Prostate gland (tissue), 2 donors: ENCODE measurements at regions not wholly inside any gene's neighbourhood (a gene's known extent, or its start where the extent isn't known, plus 50 kb on each side); places are given as distances from the start of the nearest gene placed in this dataset.
"Not testable (repeated sequence)": the region's sequence is repeated elsewhere in the genome, so short reads cannot be mapped to it uniquely, and the experiment has no call there.

Experiments
- DNase-seq: peaks from one replicate; pipeline ENCODE4 v3.0.0-alpha.2; 2019; ENCODE audit warnings: low spot score
- H3K27ac ChIP-seq, 2 donors: fragments of 200-600 bp; sonication (generic); 2 replicates each; pipeline ENCODE4 v1.5.1; 2017 to 2019
- H3K27me3 ChIP-seq: fragments of 200-600 bp; sonication (generic); replicated peaks from 2 replicates; pipeline ENCODE4 v1.5.1; 2019; ENCODE audit not compliant: insufficient read depth
- H3K36me3 ChIP-seq, 2 donors: fragments of 200-600 bp; sonication (generic); 1 replicate in 1 of 2; 2 replicates in 1 of 2; pipeline versions ENCODE4 v1.5.1 to v1.8.1; 2017 to 2019
- H3K4me1 ChIP-seq: fragments of 200-600 bp; sonication (generic); replicated peaks from 2 replicates; pipeline ENCODE4 v1.5.1; 2019
- H3K4me3 ChIP-seq, 2 donors: fragments of 200-600 bp; sonication (generic); 2 replicates each; pipeline ENCODE4 v1.5.1; 2017 to 2019
- H3K9me3 ChIP-seq: fragments of 200-600 bp; sonication (generic); 2 replicates; pipeline ENCODE4 v1.5.1; 2017
- CTCF ChIP-seq, 4 experiments: fragments of 200-600 bp in 2 of 4; fragments of 450-650 bp in 2 of 4; sonication (generic) in 2 of 4; IDR thresholded peaks; 1 replicate in 3 of 4; 2 replicates in 1 of 4; pipeline ENCODE4 v1.5.1; 2016 to 2019; ENCODE audit warnings: antibody characterized with exemption in 4 of 4, mild to moderate bottlenecking in 2 of 4, moderate library complexity in 2 of 4
- POLR2A ChIP-seq: fragments of 450-650 bp; IDR thresholded peaks from one replicate; pipeline ENCODE4 v1.6.1; 2016; ENCODE audit warnings: antibody characterized with exemption, mild to moderate bottlenecking
- POLR2AphosphoS5 ChIP-seq: sonication (generic); formaldehyde crosslinking; IDR thresholded peaks from one replicate; pipeline ENCODE4 v1.6.1; 2017; ENCODE audit warnings: antibody characterized with exemption
- WGBS: methylation state at CpG from one replicate; pipeline ENCODE4 v1.1.5; 2018; 5-methylcytosine and 5-hydroxymethylcytosine counted together
- intact Hi-C: fragments of 100-400 bp; cut with DNase I; formaldehyde crosslinking; loops from one replicate; pipeline ENCODE4 v1.14.2; 2022

- no peak overlapping the region for H3K27ac ChIP-seq
- intact Hi-C loops: no loop called here
- H3K4me1 ChIP-seq: no peaks in the 10 kb centered on the region
- no peaks in the 10 kb centered on the region for H3K36me3 ChIP-seq
- TF ChIP-seq POLR2AphosphoS5: no peak
- TF ChIP-seq POLR2A: no peak
- no peak for TF ChIP-seq CTCF (IDR thresholded peaks at IDR 0.05)
- no peaks in the 10 kb centered on the region for H3K27me3 ChIP-seq
- DNase-seq: no peak
- 71% methylated on average over 3 of the region's 3 CpGs for WGBS
- no peaks in the 10 kb centered on the region for H3K9me3 ChIP-seq
- H3K4me3 ChIP-seq: no peak overlapping the region
Measured at GRCh38 chr7:13111230-13111629, 423.8 kb downstream of the ARL4A start.

- H3K4me3 ChIP-seq, H3K27me3 ChIP-seq, H3K4me1 ChIP-seq, intact Hi-C loops, DNase-seq, H3K27ac ChIP-seq, H3K9me3 ChIP-seq, H3K36me3 ChIP-seq: not testable (repeated sequence)
- 96% methylated on average over 7 of the region's 7 CpGs for WGBS
Measured at GRCh38 chr7:13114240-13114639, 426.8 kb downstream of the ARL4A start.

- Histone ChIP-seq H3K27me3 (no peaks in the 10 kb centered on the region), H3K27ac (no peak overlapping the region), H3K4me3 (no peak overlapping the region), H3K4me1 (no peaks in the 10 kb centered on the region), H3K9me3 (no peaks in the 10 kb centered on the region), H3K36me3 (no peaks in the 10 kb centered on the region)
- TF ChIP-seq POLR2A: no peak
- no peak for TF ChIP-seq CTCF (IDR thresholded peaks at IDR 0.05)
- TF ChIP-seq POLR2AphosphoS5: no peak
- DNase-seq: peak; percentile 7
- intact Hi-C loops: loop anchor here (5.0 kb wide), 1 partner anchor 428 kb away; the partner anchor contains the start of gene ARL4A
- WGBS: 25% methylated on average over 5 of the region's 5 CpGs
Measured at GRCh38 chr7:13115157-13115772, 427.8 kb downstream of the ARL4A start.

GRCh38 chr7:13115855-13116254 lies 428.4 kb downstream of the ARL4A start:
- intact Hi-C loops: loop anchor here (5.0 kb wide), 1 partner anchor 429 kb away; the partner anchor contains the start of gene ARL4A
- Histone ChIP-seq H3K36me3 (no peaks in the 10 kb centered on the region), H3K4me3 (no peak overlapping the region), H3K4me1 (no peaks in the 10 kb centered on the region), H3K27me3 (no peaks in the 10 kb centered on the region), H3K27ac (no peak overlapping the region), H3K9me3 (no peaks in the 10 kb centered on the region)
- TF ChIP-seq CTCF (IDR thresholded peaks at IDR 0.05): no peak
- no peak for TF ChIP-seq POLR2AphosphoS5
- TF ChIP-seq POLR2A: no peak
- DNase-seq: no peak

- TF ChIP-seq POLR2AphosphoS5: no peak
- peak in 3 of 4 experiments; percentile 9 to 46 (median 46) for TF ChIP-seq CTCF (IDR thresholded peaks at IDR 0.05)
- H3K27ac ChIP-seq: no peak overlapping the region
- no peak overlapping the region for H3K4me3 ChIP-seq
- H3K36me3 ChIP-seq: no peaks in the 10 kb centered on the region
- intact Hi-C loops: loop anchor here (5.0 kb wide), 1 partner anchor 430 kb away; the partner anchor contains the start of gene ARL4A
- H3K27me3 ChIP-seq: no peaks in the 10 kb centered on the region
- no peaks in the 10 kb centered on the region for H3K4me1 ChIP-seq
- no peak for DNase-seq
- no peaks in the 10 kb centered on the region for H3K9me3 ChIP-seq
- 56% methylated on average over 2 of the region's 2 CpGs for WGBS
Measured at GRCh38 chr7:13117103-13117502, 429.7 kb downstream of the ARL4A start.
